NT2/D1 (cell line): ENCODE measurements at regions not wholly inside any gene's neighbourhood (a gene's known extent, or its start where the extent isn't known, plus 50 kb on each side); places are given as distances from the start of the nearest gene placed in this dataset.

Source experiments
- DNase-seq: peaks from one replicate; pipeline ENCODE4 v3.0.0-alpha.2; 2011; ENCODE audit warnings: low read depth, low spot score
- H3K27me3 ChIP-seq: 2 replicates; pipeline ENCODE4 v1.6.0; 2011; ENCODE audit warnings: mild to moderate bottlenecking; ENCODE audit not compliant: insufficient read length, insufficient read depth
- H3K36me3 ChIP-seq: 2 replicates; pipeline ENCODE4 v1.6.1; 2011; ENCODE audit warnings: mild to moderate bottlenecking, low read length, mixed read lengths; ENCODE audit not compliant: insufficient read depth, insufficient read length
- H3K4me1 ChIP-seq: 2 replicates; pipeline ENCODE4 v1.5.1; 2011; ENCODE audit not compliant: insufficient read depth, insufficient read length
- H3K4me3 ChIP-seq: 2 replicates; pipeline ENCODE4 v1.5.1; 2011; ENCODE audit warnings: low read depth; ENCODE audit not compliant: insufficient read length
- H3K9ac ChIP-seq: 2 replicates; pipeline ENCODE4 v1.6.0; 2011; ENCODE audit warnings: low read depth; ENCODE audit not compliant: insufficient read length
- H3K9me3 ChIP-seq: 2 replicates; pipeline ENCODE4 v1.5.1; 2011; ENCODE audit warnings: mild to moderate bottlenecking, low read length; ENCODE audit not compliant: insufficient read depth
- SUZ12 ChIP-seq: IDR thresholded peaks from 2 replicates; pipeline ENCODE4 v1.6.1; 2011; ENCODE audit not compliant: insufficient read length, insufficient read depth; ENCODE audit errors: extremely low read depth
- YY1 ChIP-seq: IDR thresholded peaks from 2 replicates; pipeline ENCODE4 v1.6.1; 2011; ENCODE audit not compliant: insufficient read length, insufficient read depth
- ZNF274 ChIP-seq: IDR thresholded peaks from 2 replicates; pipeline ENCODE4 v1.6.1; 2011; ENCODE audit warnings: mild to moderate bottlenecking, low read depth, low read length

GRCh38 chr5:74285675-74286280 is 354.8 kb downstream of the ENC1 start:
- no peaks in the 10 kb centered on the region for H3K4me1 ChIP-seq
- H3K27me3 ChIP-seq, result no peaks in the 10 kb centered on the region
- H3K4me3 ChIP-seq, result no peak overlapping the region

DNA sequence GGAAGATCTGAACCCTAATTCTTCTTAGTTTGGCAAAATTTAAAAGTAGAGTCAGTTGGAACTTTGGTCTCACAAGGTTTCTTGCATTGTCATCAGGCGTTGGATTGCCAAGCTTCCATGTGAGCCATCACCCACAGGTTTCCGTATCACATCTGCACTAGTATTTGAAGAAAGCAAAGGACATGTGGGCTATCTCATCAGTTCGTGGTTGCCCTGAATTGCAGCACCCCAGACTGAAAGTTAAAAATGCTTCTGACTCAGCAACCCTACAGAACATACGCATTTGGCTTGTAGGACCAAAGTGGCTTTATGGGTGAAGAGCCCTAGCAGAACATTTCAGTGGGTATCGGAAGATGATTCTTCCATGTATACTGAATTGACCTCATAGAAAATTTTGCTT is 358.0 kb downstream of the ENC1 start:
- H3K9ac ChIP-seq, result no peak overlapping the region
- no peaks in the 10 kb centered on the region for H3K27me3 ChIP-seq
- DNase-seq, result no peak
- H3K9me3 ChIP-seq, result no peaks in the 10 kb centered on the region
- no peak overlapping the region for H3K4me3 ChIP-seq
- no peaks in the 10 kb centered on the region for H3K36me3 ChIP-seq
- no peaks in the 10 kb centered on the region for H3K4me1 ChIP-seq
- TF ChIP-seq YY1, result no peak
- no peak for TF ChIP-seq ZNF274
- no peak for TF ChIP-seq SUZ12

More at GRCh38 chr5:74285675-74286280, 354.8 kb downstream of the ENC1 start:
- Histone ChIP-seq H3K36me3 (no peaks in the 10 kb centered on the region), H3K9ac (no peak overlapping the region), H3K9me3 (no peaks in the 10 kb centered on the region)
- no peak for DNase-seq
- TF ChIP-seq YY1 (no peak), SUZ12 (no peak), ZNF274 (no peak)

DNA sequence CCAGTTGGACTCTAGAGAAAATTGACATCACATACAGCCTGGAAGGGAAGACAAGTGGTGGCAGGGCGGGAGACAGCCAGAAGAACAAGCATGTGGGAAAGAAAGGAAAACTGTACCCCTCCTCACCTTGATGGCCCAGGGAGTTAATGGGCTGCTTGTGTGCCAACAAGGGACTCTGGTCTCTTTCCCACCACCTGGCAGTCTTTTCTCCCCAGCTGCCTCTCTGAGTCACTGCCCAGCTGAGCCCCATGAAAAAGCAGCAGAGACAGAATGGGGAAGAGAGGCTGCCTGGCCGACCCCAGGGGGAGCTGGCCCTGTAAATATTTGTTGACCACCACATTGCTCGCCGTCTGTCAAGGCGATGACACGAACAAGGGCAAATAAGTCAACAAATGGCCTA is 359.4 kb downstream of the ENC1 start:
- no peak for TF ChIP-seq YY1
- TF ChIP-seq ZNF274, result no peak
- no peak for TF ChIP-seq SUZ12
- no peak for DNase-seq
- Histone ChIP-seq H3K9me3 (no peaks in the 10 kb centered on the region), H3K4me1 (no peaks in the 10 kb centered on the region), H3K9ac (no peak overlapping the region), H3K36me3 (no peaks in the 10 kb centered on the region), H3K27me3 (no peaks in the 10 kb centered on the region), H3K4me3 (no peak overlapping the region)

DNA sequence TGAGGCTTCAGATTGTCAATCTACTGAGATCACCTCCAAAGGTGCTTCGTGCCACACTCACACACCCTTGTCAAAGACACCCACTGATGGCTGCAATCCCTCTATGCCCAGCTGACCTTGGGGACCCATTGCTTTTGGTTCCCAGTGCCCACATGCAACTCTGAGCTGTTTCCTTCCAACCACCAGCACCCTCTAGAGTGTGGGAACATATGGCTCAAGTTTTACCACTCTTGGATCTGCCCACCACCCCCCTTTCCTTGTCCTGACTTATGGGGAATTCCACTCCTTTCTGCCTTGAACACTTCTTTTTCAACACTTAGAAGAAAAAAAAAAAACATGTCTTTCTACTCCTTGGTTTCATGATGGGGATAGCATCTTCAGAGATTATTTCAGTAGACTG is 360.2 kb downstream of the ENC1 start:
- no peak for TF ChIP-seq ZNF274
- TF ChIP-seq YY1, result no peak

DNA sequence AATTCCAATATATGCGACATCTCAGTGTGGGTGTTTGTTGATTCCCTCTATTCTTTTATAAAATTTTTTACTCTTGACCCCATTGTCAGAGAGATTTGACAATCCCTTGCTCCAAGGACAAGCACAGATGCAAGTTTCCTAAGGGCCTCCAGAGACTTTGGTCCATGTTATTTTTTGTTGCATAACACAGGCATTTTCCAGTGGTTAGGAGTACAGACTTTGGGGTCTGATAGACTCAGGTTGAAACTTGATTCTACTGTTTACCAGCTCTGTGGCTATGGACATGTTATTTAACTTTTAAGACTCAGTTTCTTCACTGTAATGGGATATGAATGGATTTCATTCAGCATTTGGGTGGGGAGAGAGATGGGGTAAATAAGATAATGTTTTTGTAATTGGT is 361.3 kb downstream of the ENC1 start:
- no peaks in the 10 kb centered on the region for H3K4me1 ChIP-seq
- no peak for TF ChIP-seq ZNF274
- DNase-seq, result no peak

More for the DNA sequence above, 360.2 kb downstream of the ENC1 start:
- H3K9ac ChIP-seq, result no peak overlapping the region
- H3K4me1 ChIP-seq, result no peaks in the 10 kb centered on the region
- H3K4me3 ChIP-seq, result no peak overlapping the region
- no peaks in the 10 kb centered on the region for H3K36me3 ChIP-seq
- no peaks in the 10 kb centered on the region for H3K27me3 ChIP-seq
- DNase-seq, result no peak
- H3K9me3 ChIP-seq, result no peaks in the 10 kb centered on the region

GRCh38 chr5:74277418-74277817 is 363.1 kb downstream of the ENC1 start:
- DNase-seq, result no peak
- H3K36me3 ChIP-seq, result no peaks in the 10 kb centered on the region
- H3K9ac ChIP-seq, result no peak overlapping the region
- 0 out of 2 replicates have a peak, but pooled peaks cover 6% of the 10 kb centered on the region for H3K9me3 ChIP-seq
- H3K27me3 ChIP-seq, result no peaks in the 10 kb centered on the region
- H3K4me3 ChIP-seq, result no peak overlapping the region
- H3K4me1 ChIP-seq, result no peaks in the 10 kb centered on the region
- TF ChIP-seq ZNF274 (no peak), SUZ12 (no peak), YY1 (no peak)

More for the DNA sequence above, 361.3 kb downstream of the ENC1 start:
- Histone ChIP-seq H3K9me3 (no peaks in the 10 kb centered on the region), H3K27me3 (no peaks in the 10 kb centered on the region), H3K9ac (no peak overlapping the region), H3K36me3 (no peaks in the 10 kb centered on the region), H3K4me3 (no peak overlapping the region)

DNA sequence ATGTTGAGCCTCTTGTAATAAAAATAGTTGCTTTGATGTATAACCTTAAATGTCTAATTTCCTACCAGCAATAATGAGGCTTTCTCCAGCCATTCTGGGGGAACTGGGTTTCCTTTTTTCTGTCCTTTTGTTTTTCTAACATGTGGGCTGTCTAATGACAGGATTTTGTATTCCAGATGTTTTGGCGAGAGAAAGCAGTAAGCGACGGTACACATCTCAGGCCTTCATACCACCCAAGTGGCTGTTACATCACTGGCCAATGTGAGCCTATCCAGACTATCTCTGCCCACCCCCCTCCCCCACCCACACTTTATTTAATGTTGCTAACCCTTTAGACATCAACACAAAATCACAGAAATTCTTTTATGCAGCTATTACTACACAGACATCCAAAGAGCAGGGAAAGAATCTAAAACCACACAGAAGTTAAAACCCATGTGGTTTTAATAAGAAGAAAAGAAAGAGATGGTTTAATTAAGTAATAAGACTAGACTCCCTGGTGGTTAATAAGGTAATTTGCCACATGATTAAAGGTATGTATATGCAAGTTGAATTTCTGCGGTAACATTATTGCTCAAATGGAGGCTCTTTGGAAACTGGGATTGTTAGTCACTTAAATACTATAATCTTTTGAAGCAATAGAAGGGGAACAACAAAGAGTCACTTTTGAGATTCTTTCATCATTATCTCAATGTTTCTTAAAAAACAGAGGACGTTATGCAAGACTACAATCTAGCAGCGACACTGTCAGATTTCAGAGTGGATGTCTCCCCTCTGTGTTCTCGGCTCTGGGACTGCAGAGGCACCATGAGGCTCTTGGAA is 365.1 kb downstream of the ENC1 start:
- no peak for DNase-seq
- H3K4me3 ChIP-seq, result no peak overlapping the region
- peaks cover 19% of the 10 kb centered on the region for H3K9me3 ChIP-seq
- H3K9ac ChIP-seq, result no peak overlapping the region
- no peaks in the 10 kb centered on the region for H3K27me3 ChIP-seq
- TF ChIP-seq YY1, result no peak
- no peak for TF ChIP-seq SUZ12
- no peak for TF ChIP-seq ZNF274
- H3K4me1 ChIP-seq, result no peaks in the 10 kb centered on the region
- no peaks in the 10 kb centered on the region for H3K36me3 ChIP-seq

GRCh38 chr5:74274326-74274725 is 366.2 kb downstream of the ENC1 start:
- H3K9me3 ChIP-seq, result peaks cover 19% of the 10 kb centered on the region
- DNase-seq, result no peak
- no peak overlapping the region for H3K4me3 ChIP-seq
- TF ChIP-seq SUZ12 (no peak), YY1 (no peak), ZNF274 (no peak)
- H3K36me3 ChIP-seq, result no peaks in the 10 kb centered on the region
- no peaks in the 10 kb centered on the region for H3K27me3 ChIP-seq
- H3K9ac ChIP-seq, result no peak overlapping the region
- H3K4me1 ChIP-seq, result no peaks in the 10 kb centered on the region
